Keratinocyte (primary cell): ENCODE measurements at regions not wholly inside any gene's neighbourhood (a gene's known extent, or its start where the extent isn't known, plus 50 kb on each side); places are given as distances from the start of the nearest gene placed in this dataset.

Source experiments
- DNase-seq: peaks from one replicate; pipeline ENCODE4 v3.0.0-alpha.2; 2011; ENCODE audit warnings: low read depth, missing footprints, low spot score
- FAIRE-seq: peaks from 2 replicates; lab custom pipeline; 2011; peaks lifted over from hg19 to GRCh38; lab: Jason Lieb, UNC
- H2AFZ ChIP-seq: 2 replicates; pipeline ENCODE4 v1.6.0; 2012; ENCODE audit warnings: low read length, control low read depth, inconsistent platforms; ENCODE audit not compliant: control insufficient read depth
- H3K27ac ChIP-seq: 2 replicates; pipeline ENCODE4 v1.5.1; 2011; ENCODE audit warnings: low read length; ENCODE audit not compliant: control insufficient read depth, insufficient read depth
- H3K27me3 ChIP-seq: 3 replicates; pipeline ENCODE4 v1.6.0; 2011; ENCODE audit warnings: low read length; ENCODE audit not compliant: control insufficient read depth, insufficient read depth; ENCODE audit errors: extremely low read depth
- H3K36me3 ChIP-seq, 2 experiments: 2 replicates in 1 of 2; 3 replicates in 1 of 2; pipeline ENCODE4 v1.5.1; 2011; ENCODE audit warnings: low read length in 2 of 2, mild to moderate bottlenecking in 1 of 2; ENCODE audit not compliant: control insufficient read depth in 2 of 2, insufficient read depth in 2 of 2; ENCODE audit errors: extremely low read depth in 1 of 2
- H3K4me1 ChIP-seq: 3 replicates; pipeline ENCODE4 v1.5.1; 2011; ENCODE audit warnings: low read length; ENCODE audit not compliant: control insufficient read depth, insufficient read depth; ENCODE audit errors: extremely low read depth
- H3K4me2 ChIP-seq: 3 replicates; pipeline ENCODE4 v1.6.0; 2011; ENCODE audit warnings: low read depth, low read length; ENCODE audit not compliant: control insufficient read depth, insufficient read depth; ENCODE audit errors: extremely low read depth
- H3K4me3 ChIP-seq, 3 experiments: fragments of 200-600 bp in 1 of 3; sonication (generic) in 1 of 3; 2 replicates in 2 of 3; 3 replicates in 1 of 3; pipeline ENCODE4 v1.5.1; 2011 to 2016; ENCODE audit warnings: low read length in 3 of 3, mild to moderate bottlenecking in 3 of 3, control low read depth in 2 of 3, inconsistent platforms in 1 of 3, low read depth in 1 of 3, mixed read lengths in 1 of 3, mixed run types in 1 of 3, moderate library complexity in 1 of 3; ENCODE audit not compliant: control insufficient read depth in 2 of 3, insufficient read depth in 2 of 3; ENCODE audit errors: extremely low read depth in 1 of 3
- H3K79me2 ChIP-seq: 2 replicates; pipeline ENCODE4 v1.6.0; 2012; ENCODE audit warnings: low read length; ENCODE audit not compliant: control insufficient read depth, insufficient read depth
- H3K9ac ChIP-seq: 3 replicates; pipeline ENCODE4 v1.6.0; 2011; ENCODE audit warnings: low read length; ENCODE audit not compliant: control insufficient read depth, insufficient read depth; ENCODE audit errors: extremely low read depth
- H3K9me1 ChIP-seq: 3 replicates; pipeline ENCODE4 v1.6.0; 2011; ENCODE audit warnings: low read length; ENCODE audit not compliant: control insufficient read depth, insufficient read depth; ENCODE audit errors: extremely low read depth
- H3K9me3 ChIP-seq: 2 replicates; pipeline ENCODE4 v1.5.1; 2012; ENCODE audit warnings: low read depth, low read length; ENCODE audit not compliant: control insufficient read depth
- H4K20me1 ChIP-seq: 3 replicates; pipeline ENCODE4 v1.6.0; 2011; ENCODE audit warnings: low read length; ENCODE audit not compliant: control insufficient read depth, insufficient read depth; ENCODE audit errors: extremely low read depth
- CTCF ChIP-seq, 3 experiments: IDR thresholded peaks in 1 of 3; conservative IDR thresholded peaks in 1 of 3; optimal IDR thresholded peaks in 1 of 3; 2 replicates in 2 of 3; 3 replicates in 1 of 3; pipeline versions ENCODE3 to v1.5.1; 2011; ENCODE audit warnings: low read length in 3 of 3, mild to moderate bottlenecking in 3 of 3, moderate library complexity in 2 of 3, control low read depth in 1 of 3, inconsistent platforms in 1 of 3; ENCODE audit not compliant: insufficient read depth in 2 of 3; ENCODE audit errors: extremely low read depth in 1 of 3
- EZH2 ChIP-seq: IDR thresholded peaks from one replicate; pipeline ENCODE4 v1.6.1; 2012; ENCODE audit warnings: inconsistent platforms, mild to moderate bottlenecking, low read length, moderate library complexity
- dilution Hi-C: fragments of 300-500 bp; cut with MboI; formaldehyde crosslinking; loops from one replicate; pipeline ENCODE4 v1.7.0; 2020; ENCODE audit warnings: low sequenced_read_pairs; ENCODE audit not compliant: extremely low pct_ligation_motif_present

- dilution Hi-C loops: no loop called here
- no peak overlapping the region for H2AFZ ChIP-seq
- no peak for FAIRE-seq
Measured at GRCh38 chr3:162200836-162201235, 704.2 kb downstream of the OTOL1 start.

GRCh38 chr3:162206648-162207047 is 710.0 kb downstream of the OTOL1 start:
- DNase-seq (no peak), FAIRE-seq (no peak)
- Histone ChIP-seq H3K79me2 (no peaks in the 10 kb centered on the region), H3K36me3 (no peaks in the 10 kb centered on the region), H3K9me3 (no peaks in the 10 kb centered on the region), H4K20me1 (no peaks in the 10 kb centered on the region), H3K27ac (no peak overlapping the region), H2AFZ (no peak overlapping the region), H3K9ac (no peak overlapping the region), H3K4me3 (no peak overlapping the region), H3K4me1 (no peaks in the 10 kb centered on the region), H3K4me2 (no peak overlapping the region), H3K9me1 (no peaks in the 10 kb centered on the region), H3K27me3 (no peaks in the 10 kb centered on the region)
- dilution Hi-C loops: no loop called here
- TF ChIP-seq EZH2: no peak
- no peak for TF ChIP-seq CTCF (optimal IDR thresholded peaks at IDR 0.05 in 1 of 3, IDR thresholded peaks at IDR 0.05 in 1 of 3, conservative IDR thresholded peaks at IDR 0.05 in 1 of 3; ENCODE audit: extremely low read depth in 1 of 3, insufficient read depth in 2 of 3, low read length in 3 of 3)

More at GRCh38 chr3:162200836-162201235, 704.2 kb downstream of the OTOL1 start:
- Histone ChIP-seq H3K4me2 (no peak overlapping the region), H3K4me1 (no peaks in the 10 kb centered on the region), H3K4me3 (no peak overlapping the region), H3K9me3 (no peaks in the 10 kb centered on the region), H3K79me2 (no peaks in the 10 kb centered on the region), H3K9me1 (no peaks in the 10 kb centered on the region), H3K9ac (no peak overlapping the region), H3K27me3 (no peaks in the 10 kb centered on the region), H4K20me1 (no peaks in the 10 kb centered on the region), H3K27ac (no peak overlapping the region), H3K36me3 (no peaks in the 10 kb centered on the region)
- TF ChIP-seq EZH2 (no peak), CTCF (optimal IDR thresholded peaks at IDR 0.05 in 1 of 3, IDR thresholded peaks at IDR 0.05 in 1 of 3, conservative IDR thresholded peaks at IDR 0.05 in 1 of 3; ENCODE audit: extremely low read depth in 1 of 3, insufficient read depth in 2 of 3, low read length in 3 of 3) (no peak)
- DNase-seq: no peak
